Esophagus muscularis mucosa (tissue), 4 donors: ENCODE measurements at regions not wholly inside any gene's neighbourhood (a gene's known extent, or its start where the extent isn't known, plus 50 kb on each side); places are given as distances from the start of the nearest gene placed in this dataset.
"Not testable (repeated sequence)": the region's sequence is repeated elsewhere in the genome, so short reads cannot be mapped to it uniquely, and the experiment has no call there.

ENCODE experiments used
- DNase-seq: peaks from one replicate; pipeline ENCODE4 v3.0.0-alpha.2; 2017; ENCODE audit errors: extremely low spot score
- H3K27ac ChIP-seq, 4 donors: fragments of 200-600 bp; sonication (generic); replicated peaks in 1 of 4; 1 replicate in 3 of 4; 2 replicates in 1 of 4; pipeline ENCODE4 v1.5.1; 2016 to 2019; ENCODE audit warnings: mild to moderate bottlenecking in 1 of 4
- H3K27me3 ChIP-seq, 4 donors: fragments of 200-600 bp; sonication (generic); one replicate each; pipeline versions ENCODE4 v1.5.1 to v1.6.0; 2016 to 2019
- H3K36me3 ChIP-seq, 4 donors: fragments of 200-600 bp; sonication (generic); one replicate each; pipeline ENCODE4 v1.5.1; 2016 to 2019
- H3K4me1 ChIP-seq, 4 donors: fragments of 200-600 bp; sonication (generic); one replicate each; pipeline ENCODE4 v1.5.1; 2016 to 2019
- H3K4me3 ChIP-seq, 4 donors: fragments of 200-600 bp; sonication (generic); 1 replicate in 2 of 4; 2 replicates in 2 of 4; pipeline ENCODE4 v1.5.1; 2016 to 2019; ENCODE audit warnings: mild to moderate bottlenecking in 4 of 4, moderate library complexity in 1 of 4
- H3K9me3 ChIP-seq, 4 donors: fragments of 200-600 bp; sonication (generic); 1 replicate in 3 of 4; 2 replicates in 1 of 4; pipeline ENCODE4 v1.5.1; 2016 to 2019
- CTCF ChIP-seq, 3 experiments: fragments of 200-600 bp in 2 of 3; fragments of 450-650 bp in 1 of 3; sonication (generic) in 2 of 3; IDR thresholded peaks; one replicate each; pipeline ENCODE4 v1.5.1; 2017 to 2019; ENCODE audit warnings: antibody characterized with exemption in 3 of 3, mild to moderate bottlenecking in 2 of 3, moderate library complexity in 1 of 3
- EP300 ChIP-seq: sonication (generic); formaldehyde crosslinking; IDR thresholded peaks from one replicate; pipeline ENCODE4 v1.6.1; 2017; ENCODE audit warnings: antibody characterized with exemption
- POLR2A ChIP-seq: fragments of 450-650 bp; IDR thresholded peaks from one replicate; pipeline ENCODE4 v1.6.1; 2017; ENCODE audit warnings: antibody characterized with exemption, moderate library complexity, mild to moderate bottlenecking, low read depth
- POLR2AphosphoS5 ChIP-seq, 2 donors: sonication (generic); formaldehyde crosslinking; IDR thresholded peaks; one replicate each; pipeline ENCODE4 v1.6.1; 2017; ENCODE audit warnings: antibody characterized with exemption in 2 of 2
- WGBS: methylation state at CpG from one replicate; pipeline ENCODE4 v1.1.5; 2018; 5-methylcytosine and 5-hydroxymethylcytosine counted together
- intact Hi-C: fragments of 100-400 bp; cut with DNase I; formaldehyde crosslinking; loops from one replicate; pipeline ENCODE4 v1.15.1; 2023

GRCh38 chr1:172849653-172850052, 190.8 kb downstream of the FASLG start:
- no peak for TF ChIP-seq EP300
- no peak for TF ChIP-seq POLR2AphosphoS5 (IDR thresholded peaks at IDR 0.05)
- no peak for TF ChIP-seq CTCF (IDR thresholded peaks at IDR 0.05)
- TF ChIP-seq POLR2A: no peak
- Histone ChIP-seq H3K4me3 (no peak overlapping the region), H3K4me1 (no peaks in the 10 kb centered on the region), H3K27me3 (no peaks in the 10 kb centered on the region), H3K27ac (no peak overlapping the region), H3K36me3 (no peaks in the 10 kb centered on the region), H3K9me3 (no peaks in the 10 kb centered on the region)
- intact Hi-C loops: no loop called here
- WGBS: 93% methylated on average over 2 of the region's 2 CpGs
- no peak for DNase-seq

- DNase-seq: no peak
- Histone ChIP-seq H3K27me3 (no peaks in the 10 kb centered on the region), H3K27ac (no peak overlapping the region), H3K9me3 (no peaks in the 10 kb centered on the region), H3K36me3 (no peaks in the 10 kb centered on the region), H3K4me3 (no peak overlapping the region), H3K4me1 (no peaks in the 10 kb centered on the region)
- 92% methylated on average over 7 of the region's 8 CpGs for WGBS
- intact Hi-C loops: no loop called here
- no peak for TF ChIP-seq POLR2A
- TF ChIP-seq POLR2AphosphoS5 (IDR thresholded peaks at IDR 0.05): no peak
- no peak for TF ChIP-seq CTCF (IDR thresholded peaks at IDR 0.05)
- TF ChIP-seq EP300: no peak
Observed at GRCh38 chr1:172851077-172851476, 192.2 kb downstream of the FASLG start.

- Histone ChIP-seq H3K4me3 (no peak overlapping the region), H3K27ac (no peak overlapping the region), H3K9me3 (no peaks in the 10 kb centered on the region), H3K27me3 (no peaks in the 10 kb centered on the region), H3K36me3 (no peaks in the 10 kb centered on the region), H3K4me1 (no peaks in the 10 kb centered on the region)
- intact Hi-C loops: no loop called here
- WGBS: 76% methylated on average over 2 of the region's 2 CpGs
- DNase-seq: no peak
- no peak for TF ChIP-seq POLR2A
- no peak for TF ChIP-seq EP300
- no peak for TF ChIP-seq POLR2AphosphoS5 (IDR thresholded peaks at IDR 0.05)
- TF ChIP-seq CTCF (IDR thresholded peaks at IDR 0.05): no peak
Observed at GRCh38 chr1:172851856-172852255, 193.0 kb downstream of the FASLG start.

- intact Hi-C loops, H3K36me3 ChIP-seq, H3K4me1 ChIP-seq, H3K4me3 ChIP-seq, H3K27ac ChIP-seq, H3K9me3 ChIP-seq, DNase-seq, H3K27me3 ChIP-seq: not testable (repeated sequence)
- WGBS: 77% methylated on average over 9 of the region's 9 CpGs
Observed at GRCh38 chr1:172855983-172856382, 194.8 kb downstream of the TNFSF18 start.

- no peaks in the 10 kb centered on the region for H3K4me1 ChIP-seq
- no peaks in the 10 kb centered on the region for H3K36me3 ChIP-seq
- WGBS: 93% methylated on average over 2 of the region's 2 CpGs
- TF ChIP-seq POLR2A (no peak), EP300 (no peak), POLR2AphosphoS5 (IDR thresholded peaks at IDR 0.05) (no peak), CTCF (IDR thresholded peaks at IDR 0.05) (no peak)
- H3K27me3 ChIP-seq: no peaks in the 10 kb centered on the region
- intact Hi-C loops: no loop called here
- no peak overlapping the region for H3K4me3 ChIP-seq
- DNase-seq: no peak
- no peak overlapping the region for H3K27ac ChIP-seq
- peaks cover 0 to 4% (median 0%) of the 10 kb centered on the region in 4 donors for H3K9me3 ChIP-seq
Observed at GRCh38 chr1:172863031-172863430, 187.7 kb downstream of the TNFSF18 start.
